ENCODE measurements at regions not wholly inside any gene's neighbourhood (a gene's known extent, or its start where the extent isn't known, plus 50 kb on each side); places are given as distances from the start of the nearest gene placed in this dataset.
A peak's percentile ranks its signal among the peaks of the same experiment; 100 is the strongest.

DNA sequence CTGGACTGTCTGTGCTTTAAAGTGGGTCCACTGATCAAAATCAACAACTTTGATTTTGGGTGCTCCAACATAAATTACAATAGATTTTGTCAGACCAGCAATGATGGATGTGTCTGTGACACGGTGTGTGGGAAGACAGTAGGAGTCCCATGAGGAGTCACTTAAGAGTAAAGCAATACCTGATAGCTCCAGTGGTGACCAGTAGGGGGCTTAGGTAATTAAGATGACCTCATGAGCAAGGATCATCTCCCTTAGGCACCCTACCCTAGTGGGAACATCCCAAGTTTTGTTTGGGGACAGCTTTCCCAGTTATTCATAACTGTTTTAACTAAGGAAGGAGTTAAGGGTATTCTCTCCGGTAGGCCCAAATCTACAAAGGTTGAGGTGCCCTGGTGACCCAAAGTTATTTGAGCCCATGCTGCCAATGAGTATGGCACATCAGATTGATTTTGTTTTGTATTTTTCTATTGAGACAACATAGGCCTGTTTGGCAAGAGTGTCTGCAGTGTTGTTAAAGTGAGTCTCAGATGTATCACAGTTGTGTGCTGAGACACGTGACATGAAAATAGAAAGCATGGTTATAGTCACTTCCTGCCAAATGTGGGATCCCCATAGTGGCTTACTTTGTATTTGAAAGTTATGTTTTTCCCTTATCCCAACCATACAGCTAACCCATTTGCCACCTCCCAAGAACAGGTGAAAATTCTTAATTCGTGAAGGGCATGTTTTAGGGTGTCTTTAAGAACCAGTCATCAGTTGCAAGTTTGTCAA, 1337.6 kb upstream of the SLC39A10 start:
- no peak overlapping the region for H3K4me2 ChIP-seq (ENCODE audit: control insufficient read depth, insufficient read depth)
- BruUV-seq (replicated peaks), result no TSS peak
- SMC1A ChIA-PET (ENCODE audit: uncharacterized antibody, unreplicated experiment), result no interaction called here
- H4K20me1 ChIP-seq (ENCODE audit: control insufficient read depth, insufficient read depth), result no peaks in the 10 kb centered on the region
- H2AFZ ChIP-seq (ENCODE audit: control insufficient read depth, low read depth, low read length), result no peak overlapping the region; the same call in 1 of the 2 replicates
- no peaks in the 10 kb centered on the region for H3K79me2 ChIP-seq (ENCODE audit: control insufficient read depth, insufficient read depth, low read length)
- H3K9ac ChIP-seq (ENCODE audit: control insufficient read depth, insufficient read depth, low read length), result no peak overlapping the region
- ATAC-seq (peak; percentile 38; the same call in 1 of the 3 replicates), DNase-seq (ENCODE audit: low read depth, low spot score) (no peak), FAIRE-seq (no peak)
- H3K9me3 ChIP-seq (replicated peaks; ENCODE audit: control insufficient read depth, insufficient read depth, low read length), result no peaks in the 10 kb centered on the region
- WGBS (ENCODE audit: insufficient coverage, insufficient replicate concordance, low lambda C conversion rate, missing lambda C conversion rate), result 47% methylated on average over 4 of the region's 4 CpGs
- H3K27ac ChIP-seq (ENCODE audit: control insufficient read depth, insufficient read depth), result no peak overlapping the region
- H3K36me3 ChIP-seq (ENCODE audit: control insufficient read depth in 2 of 2, insufficient read depth in 2 of 2, low read length in 1 of 2), result no peaks in the 10 kb centered on the region
- H3K27me3 ChIP-seq (replicated peaks in 1 of 2; ENCODE audit: control insufficient read depth in 2 of 2, insufficient read depth in 2 of 2, low read length in 1 of 2), result no peaks in the 10 kb centered on the region
- CTCF ChIA-PET, result interaction anchor here (1.1 kb wide), 1 partner anchor 14 kb away, joined by 3 read pairs; no protein-coding TSS in a partner anchor
- H3K4me3 ChIP-seq, result no peak overlapping the region
- in situ Hi-C loops (cut with MboI) (no loop called here), intact Hi-C loops (cut with micrococcal nuclease; ENCODE audit: unreplicated experiment) (no loop called here)
- RAD21 ChIA-PET (ENCODE audit: unreplicated experiment), result no interaction called here
- POLR2A ChIA-PET, result no interaction called here
- H3K4me1 ChIP-seq (ENCODE audit: control insufficient read depth, insufficient read depth, low read length), result no peaks in the 10 kb centered on the region
- TF ChIP-seq MYC (IDR thresholded peaks at IDR 0.05; ENCODE audit: insufficient read depth, insufficient read length, insufficient replicate concordance, low read length, severe bottlenecking) (no peak), PAX8 (IDR thresholded peaks at IDR 0.05) (no peak), IKZF2 (IDR thresholded peaks at IDR 0.05) (no peak), ZNF384 (IDR thresholded peaks at IDR 0.05; ENCODE audit: borderline replicate concordance, low read depth, low read length) (no peak), SUPT20H (IDR thresholded peaks at IDR 0.05; ENCODE audit: borderline replicate concordance, control insufficient read depth, low read depth, low read length) (no peak), EED (IDR thresholded peaks at IDR 0.05; ENCODE audit: low read depth) (no peak), DPF2 (IDR thresholded peaks at IDR 0.05) (no peak), TAF1 (IDR thresholded peaks at IDR 0.05; ENCODE audit: borderline replicate concordance, low read depth, low read length) (no peak)
- TF ChIP-seq, protein P1, sequence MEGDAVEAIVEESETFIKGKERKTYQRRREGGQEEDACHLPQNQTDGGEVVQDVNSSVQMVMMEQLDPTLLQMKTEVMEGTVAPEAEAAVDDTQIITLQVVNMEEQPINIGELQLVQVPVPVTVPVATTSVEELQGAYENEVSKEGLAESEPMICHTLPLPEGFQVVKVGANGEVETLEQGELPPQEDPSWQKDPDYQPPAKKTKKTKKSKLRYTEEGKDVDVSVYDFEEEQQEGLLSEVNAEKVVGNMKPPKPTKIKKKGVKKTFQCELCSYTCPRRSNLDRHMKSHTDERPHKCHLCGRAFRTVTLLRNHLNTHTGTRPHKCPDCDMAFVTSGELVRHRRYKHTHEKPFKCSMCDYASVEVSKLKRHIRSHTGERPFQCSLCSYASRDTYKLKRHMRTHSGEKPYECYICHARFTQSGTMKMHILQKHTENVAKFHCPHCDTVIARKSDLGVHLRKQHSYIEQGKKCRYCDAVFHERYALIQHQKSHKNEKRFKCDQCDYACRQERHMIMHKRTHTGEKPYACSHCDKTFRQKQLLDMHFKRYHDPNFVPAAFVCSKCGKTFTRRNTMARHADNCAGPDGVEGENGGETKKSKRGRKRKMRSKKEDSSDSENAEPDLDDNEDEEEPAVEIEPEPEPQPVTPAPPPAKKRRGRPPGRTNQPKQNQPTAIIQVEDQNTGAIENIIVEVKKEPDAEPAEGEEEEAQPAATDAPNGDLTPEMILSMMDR (IDR thresholded peaks at IDR 0.05 in 2 of 3, conservative IDR thresholded peaks at IDR 0.05 in 1 of 3; ENCODE audit: control insufficient read depth in 2 of 3, extremely low read depth in 1 of 3, insufficient read depth in 1 of 3, low read depth in 3 of 3, low read length in 3 of 3), result peak; percentile 9 to 47 (median 31); a peak in 4 of 6 replicates

All from GM12878 (cell line).